ENCODE measurements at regions not wholly inside any gene's neighbourhood (a gene's known extent, or its start where the extent isn't known, plus 50 kb on each side); places are given as distances from the start of the nearest gene placed in this dataset.

GRCh38 chr7:41832941-41833340, 130.1 kb upstream of the INHBA start:
- no peak for DNase-seq (ENCODE audit: low read depth)

GRCh38 chr7:41830271-41830670, 127.4 kb upstream of the INHBA start:
- no peak for DNase-seq (ENCODE audit: low read depth)

DNA sequence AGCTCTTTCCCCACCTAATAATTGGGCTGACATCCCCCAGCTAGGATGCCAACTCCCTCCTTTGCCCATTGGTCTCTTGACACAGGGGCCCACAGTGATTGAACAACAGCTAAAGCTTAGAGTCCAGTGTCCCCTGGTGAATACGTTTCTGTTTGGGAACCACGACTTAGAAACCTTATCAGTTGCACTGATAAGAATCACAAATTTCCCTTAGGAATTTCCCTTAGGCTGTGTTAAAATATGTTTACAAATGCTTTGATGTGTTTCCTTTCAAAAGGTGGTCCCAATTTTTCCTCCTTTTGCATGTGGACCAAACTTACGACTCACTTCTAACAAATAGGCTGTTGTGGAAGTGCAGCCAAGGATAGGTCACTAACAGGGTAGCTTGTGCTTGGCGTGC, 126.0 kb upstream of the INHBA start:
- DNase-seq (ENCODE audit: low read depth), result no peak

DNA sequence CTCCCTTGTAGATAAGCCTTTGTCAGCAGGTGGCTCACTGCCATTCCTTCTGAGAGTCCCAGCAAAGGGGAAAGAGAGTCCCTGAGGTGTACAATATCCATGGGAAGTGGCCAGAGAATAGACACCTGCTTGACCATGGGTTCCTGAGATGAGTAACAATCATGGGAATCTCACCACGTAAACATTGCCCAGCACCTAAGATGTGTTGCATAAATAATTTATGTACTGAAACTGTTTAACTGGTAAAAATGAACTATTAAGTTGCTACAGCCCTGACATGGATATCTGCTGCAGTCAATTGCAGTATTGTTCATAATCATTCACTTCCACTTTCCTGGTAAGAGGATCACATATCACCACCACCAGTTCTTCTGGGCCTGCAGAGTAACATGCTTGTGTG, 123.8 kb upstream of the INHBA start:
- no peak for DNase-seq (ENCODE audit: low read depth)

DNA sequence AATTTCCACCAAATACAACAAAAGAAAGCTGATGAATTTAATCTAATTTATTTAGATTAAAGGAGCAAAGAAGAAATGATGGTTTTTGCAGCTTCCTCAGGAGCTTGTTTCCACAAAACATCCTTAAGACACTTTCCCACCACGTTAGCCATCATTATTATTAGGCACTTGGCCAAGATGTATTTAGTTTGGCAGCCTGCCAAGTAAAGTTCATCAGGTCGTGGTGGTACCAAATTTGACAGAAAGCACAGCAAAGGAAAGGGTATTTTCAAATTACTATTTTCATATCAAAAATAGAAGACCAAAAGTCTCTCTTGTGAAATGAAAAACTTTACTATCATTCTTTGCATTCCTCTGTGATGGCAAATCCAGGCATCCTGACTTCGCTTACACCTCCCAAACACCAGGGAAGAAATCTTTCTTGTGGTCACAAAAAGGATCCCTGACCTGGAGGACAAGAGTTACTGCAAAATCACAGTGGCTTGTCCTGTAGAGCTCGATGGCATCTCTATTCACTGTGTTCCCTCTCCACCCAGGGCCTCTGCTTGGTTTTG, 123.1 kb upstream of the INHBA start:
- DNase-seq (ENCODE audit: low read depth), result no peak

DNA sequence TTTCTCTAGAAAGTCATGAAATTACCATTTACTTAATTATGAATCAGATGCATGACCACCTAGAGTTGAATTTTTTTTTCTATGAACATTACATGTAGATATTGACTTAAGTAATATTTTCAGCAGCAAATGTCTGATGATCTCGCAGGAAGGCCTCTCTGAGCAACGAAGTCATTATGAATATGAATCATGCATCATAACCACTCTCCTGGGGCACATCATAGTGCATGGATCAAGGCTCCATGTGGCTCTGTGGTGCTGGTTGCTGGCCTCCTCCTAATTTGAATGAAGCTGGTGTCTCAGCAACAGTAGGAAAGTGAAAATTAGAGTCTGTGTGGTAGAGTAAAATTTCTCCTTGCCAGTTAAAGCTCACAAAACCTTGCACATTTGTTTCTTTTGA, 121.4 kb upstream of the INHBA start:
- DNase-seq (ENCODE audit: low read depth), result no peak

DNA sequence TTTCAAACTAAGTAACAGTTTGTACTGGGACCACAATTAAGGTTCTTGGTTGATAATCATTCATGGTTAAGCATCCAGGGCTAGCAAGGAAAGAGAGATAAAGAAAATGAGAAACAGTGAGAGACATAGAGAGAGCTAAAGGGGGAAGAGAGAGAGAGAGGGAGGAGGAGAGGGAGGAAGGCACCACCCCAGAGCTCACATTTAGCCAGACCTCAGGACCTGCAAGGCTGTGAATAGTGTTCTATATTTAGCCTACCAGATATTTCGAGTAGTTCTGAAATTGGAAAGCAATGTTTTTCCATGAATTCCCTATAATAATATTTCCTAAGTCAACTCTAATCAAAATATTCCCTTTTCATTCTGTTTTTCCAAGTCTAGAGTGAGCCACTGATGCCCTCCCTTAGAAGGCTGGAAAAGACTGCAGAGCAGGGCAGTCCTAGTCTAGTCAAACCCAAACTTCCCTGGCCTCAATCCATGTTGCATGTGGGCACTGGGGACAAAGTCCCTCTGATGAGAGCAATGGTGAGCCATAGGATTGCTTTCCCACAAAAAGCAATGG, 119.4 kb upstream of the INHBA start:
- DNase-seq (ENCODE audit: low read depth), result no peak

DNA sequence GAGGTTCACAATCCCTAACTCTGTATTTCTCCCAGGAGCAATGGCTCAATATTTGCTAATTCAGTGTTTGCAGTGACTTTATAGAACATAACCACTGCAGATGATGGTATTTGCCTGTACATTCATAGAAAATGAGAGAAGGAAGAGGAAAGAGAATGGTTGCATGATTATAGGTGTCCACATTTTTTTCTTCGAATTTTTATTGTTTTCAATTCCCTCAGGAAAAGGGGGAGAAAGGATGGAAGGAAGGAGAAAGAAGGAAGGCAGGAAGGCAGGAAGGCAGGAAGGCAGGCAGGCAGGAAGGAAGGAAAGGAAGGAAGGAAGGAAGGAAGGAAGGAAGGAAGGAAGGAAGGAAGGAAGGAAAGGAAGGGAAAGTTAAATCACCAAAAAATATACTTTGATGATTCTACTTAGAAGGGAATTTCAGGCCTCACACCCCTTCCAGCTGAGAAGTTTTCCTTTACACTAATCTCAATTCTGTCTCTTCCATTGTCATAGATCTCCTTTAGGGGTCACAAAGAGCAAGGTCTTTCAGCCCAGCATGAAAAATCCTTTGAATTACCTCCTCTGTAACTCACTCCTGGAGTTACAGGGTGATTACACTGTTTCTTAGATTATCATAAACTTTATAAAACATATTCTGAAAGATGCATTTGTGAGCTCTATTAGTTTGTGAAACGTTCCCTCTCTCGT, 118.8 kb upstream of the INHBA start:
- DNase-seq (ENCODE audit: low read depth), result no peak

- no peak for DNase-seq (ENCODE audit: low read depth)
These were observed 117.3 kb upstream of the INHBA start for GRCh38 chr7:41820111-41820671.

DNA sequence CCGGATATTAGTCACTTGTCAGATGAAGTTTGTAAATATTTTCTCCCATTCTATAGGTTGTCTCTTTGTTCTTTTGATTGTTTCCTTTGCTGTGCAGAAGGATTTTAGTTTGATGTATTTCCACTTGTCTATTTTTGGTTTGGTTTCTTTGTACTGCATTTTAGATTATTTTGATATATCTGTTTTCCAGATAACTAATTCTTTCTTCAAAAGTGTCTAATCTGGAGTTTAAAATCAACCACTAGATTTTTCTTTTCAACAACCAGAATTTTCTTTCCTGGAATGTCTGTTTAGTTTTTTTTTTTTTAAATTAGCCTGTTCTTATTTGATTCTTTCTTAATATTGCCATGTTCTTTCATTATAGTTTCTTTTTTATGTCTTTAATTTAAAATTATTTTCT, 116.8 kb upstream of the INHBA start:
- no peak for DNase-seq (ENCODE audit: low read depth)

DNA sequence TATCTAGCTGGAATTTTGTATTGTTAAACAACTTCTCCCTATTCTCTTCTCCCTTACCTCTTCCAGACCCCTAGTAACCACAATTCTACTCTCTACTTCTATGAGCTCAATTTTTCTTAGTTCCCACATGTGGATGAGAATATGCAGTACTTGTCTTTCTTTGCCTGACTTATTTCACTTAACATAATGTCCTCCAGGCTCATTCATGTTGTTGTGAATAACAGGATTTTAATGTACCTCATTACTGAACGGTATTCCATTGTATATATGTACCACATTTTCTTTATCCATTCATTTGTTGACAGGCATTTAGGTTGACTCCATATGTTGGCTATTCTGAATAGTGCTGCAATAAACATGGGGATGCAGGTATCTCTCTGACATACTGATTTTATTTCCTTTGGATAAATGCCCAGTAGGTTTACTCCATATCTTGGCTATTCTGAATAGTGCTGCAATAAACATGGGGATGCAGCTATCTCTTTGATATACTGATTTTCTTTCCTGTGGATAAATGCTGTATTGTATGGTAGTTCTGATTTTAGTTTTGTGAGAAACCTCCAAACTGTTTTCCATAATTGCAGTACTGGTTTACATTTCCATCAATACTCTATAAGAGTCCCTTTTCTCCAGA, 116.0 kb upstream of the INHBA start:
- DNase-seq (ENCODE audit: low read depth), result no peak

DNA sequence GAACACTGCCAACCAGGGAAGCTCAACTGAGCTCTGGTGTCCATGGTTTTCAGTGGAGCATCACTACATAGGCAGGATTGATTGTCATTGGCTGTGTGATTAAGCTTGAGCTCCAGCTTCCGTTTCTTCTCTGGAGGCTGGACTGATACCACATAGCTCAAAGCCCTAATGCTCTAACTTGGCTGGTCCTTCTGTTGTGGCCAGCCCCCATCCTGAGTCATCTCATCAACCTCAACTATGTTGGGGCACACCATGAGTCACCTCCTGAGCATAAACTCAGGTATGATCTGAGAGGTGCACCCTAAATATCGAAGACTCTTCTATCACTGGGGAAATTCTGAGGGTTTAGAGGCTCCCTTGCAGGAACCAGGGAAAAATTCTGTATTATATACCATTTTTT, 114.5 kb upstream of the INHBA start:
- no peak for DNase-seq (ENCODE audit: low read depth)

DNA sequence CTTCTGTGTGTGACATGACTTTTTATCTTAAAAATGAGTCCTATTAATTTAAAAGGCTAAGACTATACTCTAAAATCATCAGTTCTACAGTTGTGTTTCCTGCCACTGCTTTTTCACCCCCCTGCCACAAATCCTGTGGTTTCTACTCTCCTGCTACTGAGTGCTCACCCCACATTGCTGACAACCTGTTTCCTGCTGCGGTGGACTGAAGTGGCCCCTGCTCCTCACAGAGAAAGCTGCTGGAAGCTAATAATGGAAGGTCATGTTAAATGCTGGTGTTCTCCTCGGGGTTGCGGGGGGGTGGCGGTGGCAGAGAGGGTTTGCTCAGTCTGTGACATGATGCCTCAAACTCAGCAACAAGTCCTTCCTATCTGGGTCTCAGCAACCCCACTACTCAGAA, 113.2 kb upstream of the INHBA start:
- DNase-seq (ENCODE audit: low read depth), result no peak

DNA sequence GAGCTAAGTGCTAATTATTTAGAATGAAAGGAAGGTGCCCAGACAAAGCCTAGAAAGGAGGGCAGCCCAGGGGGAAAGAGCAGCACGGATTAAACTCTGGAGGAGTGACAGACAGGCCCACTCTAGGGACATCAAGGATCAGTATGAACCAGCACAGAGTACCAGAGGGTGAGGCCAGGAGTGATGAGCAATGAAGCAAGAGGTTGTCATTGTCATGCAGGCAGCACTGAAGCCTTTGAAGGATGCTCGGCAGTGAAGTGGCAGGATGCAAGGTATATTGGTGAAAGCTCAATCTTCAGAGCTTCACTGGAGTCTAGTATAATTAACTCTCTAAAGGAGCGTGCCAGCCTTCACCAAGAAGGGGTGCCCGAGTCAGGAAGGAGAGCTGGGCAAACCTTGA, 112.0 kb upstream of the INHBA start:
- DNase-seq (ENCODE audit: low read depth), result no peak

- DNase-seq (ENCODE audit: low read depth), result no peak
These were observed 110.4 kb upstream of the INHBA start for GRCh38 chr7:41813286-41813685.

GRCh38 chr7:41811941-41812340, 109.1 kb upstream of the INHBA start:
- DNase-seq (ENCODE audit: low read depth), result no peak

GRCh38 chr7:41809940-41810576, 107.2 kb upstream of the INHBA start:
- DNase-seq (ENCODE audit: low read depth), result no peak

- DNase-seq (ENCODE audit: low read depth), result no peak
These were observed 106.6 kb upstream of the INHBA start for GRCh38 chr7:41809529-41809939.

- no peak for DNase-seq (ENCODE audit: low read depth)
These were observed 106.2 kb upstream of the INHBA start for GRCh38 chr7:41809116-41809515.

DNA sequence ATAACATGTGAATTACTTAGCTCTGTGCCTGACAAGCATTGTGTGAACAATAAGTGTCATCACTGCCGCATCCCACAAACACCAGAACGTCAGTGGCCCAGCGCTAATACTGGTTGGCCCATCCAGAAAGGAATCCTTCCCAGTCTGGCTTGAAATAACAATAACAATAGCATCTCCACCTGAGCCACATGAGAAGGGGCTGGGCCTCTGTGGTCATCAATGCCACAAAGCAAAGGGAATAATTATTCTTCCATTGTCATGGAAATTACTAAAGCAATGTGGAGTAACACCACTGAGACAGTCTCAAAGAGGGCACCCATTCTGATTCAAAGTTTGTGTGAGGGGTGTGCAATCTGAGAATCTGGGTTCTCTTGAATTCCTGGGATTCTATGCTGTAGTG, 105.7 kb upstream of the INHBA start:
- no peak for DNase-seq (ENCODE audit: low read depth)

DNA sequence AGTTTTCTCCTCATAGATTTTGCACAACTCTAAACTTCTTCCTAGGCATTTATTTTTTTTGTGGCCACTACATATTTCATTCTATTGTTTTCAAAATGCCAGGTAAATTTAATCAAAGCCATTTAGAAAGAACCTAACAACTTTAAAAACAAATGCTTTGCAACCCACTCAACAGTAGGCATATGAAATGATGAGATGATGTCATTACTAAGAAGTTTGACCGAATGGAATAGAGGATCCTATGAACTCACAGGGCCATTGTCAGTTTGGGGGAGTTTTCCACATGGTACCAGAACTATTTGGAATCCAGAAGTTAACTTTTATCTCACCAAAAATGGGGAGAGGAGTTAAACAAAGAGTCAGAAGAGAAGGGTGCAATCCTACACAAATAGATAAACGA, 100.7 kb upstream of the INHBA start:
- no peak for DNase-seq (ENCODE audit: low read depth)

DNA sequence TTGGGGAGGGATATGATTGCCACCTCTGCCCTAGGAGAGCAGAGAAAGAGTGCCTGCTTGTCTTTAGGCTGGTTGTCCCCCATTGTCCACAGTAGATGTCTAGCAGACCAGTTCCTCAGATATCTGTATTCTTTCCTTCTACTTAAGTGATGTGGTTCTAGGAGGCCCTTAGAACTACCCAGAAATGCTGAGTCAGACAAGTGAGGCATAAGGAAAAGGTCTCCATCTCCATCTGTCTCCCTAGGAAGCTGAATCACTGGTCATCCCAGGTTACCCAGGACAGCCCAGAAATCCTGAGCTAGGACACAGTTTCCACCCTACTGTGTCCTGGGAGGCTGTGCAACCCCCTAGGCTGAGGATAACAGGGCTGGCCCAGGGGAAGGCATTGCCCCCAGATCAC, 93.4 kb upstream of the INHBA start:
- no peak for DNase-seq (ENCODE audit: low read depth)

All from activated T-helper 9 cell treated with anti-CD3 and anti-CD28 coated beads, Interleukin-2, amount 50 U/mL, for 16 hours (primary cell).